GM18907 (cell line): ENCODE measurements at regions not wholly inside any gene's neighbourhood (a gene's known extent, or its start where the extent isn't known, plus 50 kb on each side); places are given as distances from the start of the nearest gene placed in this dataset.

Experiments used
- ATAC-seq: cut with Tn5 transposase; IDR thresholded peaks from one replicate; pipeline ENCODE4 v1.9.1; 2021; ENCODE audit warnings: mild to moderate bottlenecking, moderate library complexity; ENCODE audit not compliant: unreplicated experiment

DNA sequence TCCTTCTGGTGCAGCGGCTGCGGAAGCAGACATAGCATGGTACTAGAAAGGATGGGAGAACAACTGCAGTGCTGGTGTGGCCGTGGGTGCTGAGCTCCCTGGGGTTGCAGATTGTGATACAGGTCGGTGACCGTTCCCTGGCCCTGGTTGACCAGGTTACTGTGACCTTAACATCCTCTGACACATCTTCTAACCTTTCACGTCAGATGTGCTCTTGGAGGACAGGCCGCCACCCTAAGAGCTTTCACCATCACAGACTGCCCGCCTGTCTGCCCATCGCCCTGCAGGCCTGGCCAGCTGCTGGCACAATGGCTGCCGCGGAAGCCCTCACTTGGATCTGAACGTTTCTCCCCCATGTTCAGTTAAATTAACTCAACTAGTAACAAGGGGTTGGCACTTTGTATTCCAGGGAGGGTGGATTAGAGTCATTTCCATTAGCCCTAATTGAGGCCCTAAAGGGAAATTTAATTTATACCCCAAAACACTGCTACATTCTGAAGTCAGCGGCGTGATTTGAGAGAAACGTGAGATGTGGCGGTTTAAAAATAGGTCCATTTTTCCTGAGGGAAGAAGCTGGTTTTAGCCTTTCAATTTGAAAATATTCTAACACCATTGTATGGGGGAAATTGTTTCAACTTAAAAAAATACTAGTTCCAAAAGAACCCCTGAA lies 443.9 kb upstream of the CDH4 start:
- no peak for ATAC-seq

DNA sequence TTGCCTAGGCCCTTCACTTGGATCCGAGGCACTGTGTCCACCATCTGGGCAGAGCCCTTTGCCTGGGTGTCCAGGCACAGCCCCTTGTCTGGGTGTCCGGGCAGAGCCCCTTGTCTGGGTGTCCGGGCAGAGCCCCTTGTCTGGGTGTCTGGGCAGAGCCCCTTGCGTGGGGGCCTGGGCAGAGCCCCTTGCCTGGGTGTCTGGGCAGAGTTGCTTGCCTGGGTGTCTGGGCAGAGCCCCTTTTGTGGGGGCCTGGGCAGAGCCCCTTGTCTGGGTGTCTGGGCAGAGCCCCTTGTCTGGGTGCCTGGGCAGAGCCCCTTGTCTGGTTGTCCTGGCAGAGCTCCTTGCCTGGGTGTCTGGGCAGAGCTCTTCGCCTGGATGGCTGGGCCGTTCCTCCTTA lies 443.4 kb upstream of the CDH4 start:
- ATAC-seq: no peak

DNA sequence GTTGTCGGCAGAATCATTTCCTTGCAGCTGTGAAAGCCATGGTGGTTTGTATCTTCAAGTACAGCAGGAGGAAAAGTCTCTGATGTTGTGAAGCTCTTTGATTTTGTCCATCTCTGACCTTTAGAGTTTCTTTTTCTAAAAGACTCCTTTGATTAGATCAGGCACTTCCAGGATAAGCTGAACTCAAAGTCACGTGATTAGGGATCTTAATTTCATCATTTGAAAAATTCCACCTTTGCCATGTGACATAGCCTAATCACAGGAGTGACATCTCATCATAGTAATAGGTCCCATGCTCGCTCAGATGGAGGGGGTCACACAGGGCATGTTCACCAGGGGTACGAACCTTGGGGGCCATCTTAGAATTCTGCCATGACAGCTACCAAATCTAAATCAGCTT lies 441.5 kb upstream of the CDH4 start:
- no peak for ATAC-seq

DNA sequence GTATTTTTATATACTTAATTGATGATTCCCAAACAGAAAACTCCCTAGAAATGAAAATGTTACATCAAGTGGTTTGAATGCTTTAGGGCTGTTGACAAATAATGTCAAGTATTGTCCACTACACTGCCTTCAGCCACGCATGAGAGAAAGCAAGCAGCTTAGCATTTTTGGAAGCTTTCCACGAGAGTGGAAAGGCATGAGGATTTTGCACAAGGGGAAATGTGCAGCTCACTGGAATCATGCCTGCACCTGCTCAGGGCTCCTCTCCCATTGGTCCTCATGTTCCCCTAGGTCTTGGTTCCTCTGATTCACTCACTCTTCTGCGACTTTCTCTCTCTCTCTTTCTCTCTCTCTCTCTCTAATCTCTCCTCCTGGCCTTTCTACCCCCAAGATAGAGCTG lies 439.5 kb upstream of the CDH4 start:
- no peak for ATAC-seq

DNA sequence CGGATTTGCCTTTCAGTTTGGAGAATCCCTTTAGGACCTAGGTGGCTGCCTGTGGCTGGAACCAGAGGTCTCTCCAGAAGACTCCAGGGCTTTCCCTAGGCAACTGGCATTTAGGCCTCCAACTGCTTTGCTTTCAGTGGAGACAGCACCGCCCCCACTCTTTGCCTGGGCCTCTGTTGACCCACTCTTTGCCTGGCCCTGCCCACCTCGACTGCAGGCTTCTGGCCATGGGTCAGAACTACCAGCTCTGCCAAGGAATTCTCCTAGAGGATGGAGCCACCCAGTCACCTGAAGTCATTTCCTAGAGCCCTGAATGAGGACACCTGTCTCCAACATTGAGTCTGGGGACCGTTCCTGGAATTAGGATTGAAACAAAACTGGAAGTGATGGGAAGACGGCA lies 439.0 kb upstream of the CDH4 start:
- no peak for ATAC-seq

DNA sequence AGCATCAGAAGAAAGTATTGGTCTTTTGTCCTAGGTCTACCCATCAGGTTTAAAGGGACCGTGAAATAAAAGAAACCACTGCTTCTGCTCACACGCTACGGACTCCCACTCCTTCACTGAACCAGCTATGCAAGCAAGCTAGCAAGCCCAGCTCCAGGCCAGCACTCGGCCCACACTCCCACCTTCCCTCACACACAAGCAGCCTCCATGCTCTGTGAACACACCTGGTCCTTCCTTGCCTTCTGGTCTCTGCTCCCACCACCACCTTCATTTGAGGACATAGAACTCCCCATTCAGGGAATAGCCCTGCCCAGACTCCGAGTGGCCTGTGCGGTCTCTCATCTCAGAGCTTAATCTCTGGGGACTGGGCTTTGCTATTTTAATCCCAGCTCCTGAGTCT lies 436.4 kb upstream of the CDH4 start:
- no peak for ATAC-seq

DNA sequence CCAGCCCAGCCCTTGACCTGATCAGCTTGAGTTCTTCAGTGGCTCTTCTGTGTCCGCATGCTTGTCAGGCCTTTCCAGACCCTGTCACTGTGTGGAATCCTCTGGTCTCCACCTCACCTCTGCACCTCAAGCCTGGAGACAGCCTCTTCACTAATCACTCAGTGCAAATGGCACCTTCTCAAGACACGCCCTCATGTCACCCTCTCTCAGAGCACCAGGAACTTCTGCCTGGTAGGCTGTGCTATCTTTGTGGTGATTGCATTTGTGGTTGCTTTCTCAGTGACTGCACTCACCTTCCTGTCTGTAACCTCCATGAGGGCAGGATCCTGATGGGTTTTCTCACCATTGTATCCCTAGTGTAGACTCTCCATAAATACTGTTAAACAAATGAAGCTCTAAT lies 435.2 kb upstream of the CDH4 start:
- no peak for ATAC-seq

DNA sequence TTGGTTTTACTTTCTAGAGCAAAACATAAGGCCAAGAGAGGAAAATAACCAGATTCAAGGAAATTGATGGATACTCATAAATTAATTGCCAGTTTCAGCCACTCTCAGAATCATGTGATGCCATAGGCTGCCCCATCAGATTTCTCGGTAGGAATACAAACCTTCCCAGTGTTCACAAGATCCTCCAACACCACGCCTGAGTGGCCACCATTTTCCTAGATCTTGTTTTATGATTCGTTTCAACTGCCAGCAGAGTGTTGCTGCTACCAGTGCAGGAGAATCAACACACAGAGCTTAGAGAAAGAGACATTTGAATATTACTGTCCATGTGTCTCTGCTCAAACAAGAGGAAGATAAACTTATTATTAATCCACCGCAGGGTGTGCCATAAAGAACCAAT lies 434.2 kb upstream of the CDH4 start:
- ATAC-seq: no peak

DNA sequence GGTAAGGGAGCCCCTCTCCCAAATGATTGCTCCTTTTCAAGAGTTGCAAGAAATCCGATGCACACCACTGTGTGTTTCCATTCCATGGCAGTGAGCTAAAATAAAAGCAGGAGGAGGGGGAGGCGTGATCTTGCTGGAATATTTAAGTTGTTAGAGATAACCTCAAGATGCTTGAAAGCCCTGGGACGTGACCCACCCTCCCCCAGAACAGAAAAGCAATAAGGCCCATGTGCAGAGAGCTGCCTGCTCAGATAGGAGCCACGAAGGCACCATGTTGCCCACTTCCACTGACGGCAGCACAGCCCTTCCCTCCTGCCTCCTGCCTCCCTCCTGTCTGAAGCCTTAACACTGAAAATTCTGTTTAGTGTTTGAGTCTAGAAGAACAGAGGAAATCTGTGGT lies 432.6 kb upstream of the CDH4 start:
- no peak for ATAC-seq

DNA sequence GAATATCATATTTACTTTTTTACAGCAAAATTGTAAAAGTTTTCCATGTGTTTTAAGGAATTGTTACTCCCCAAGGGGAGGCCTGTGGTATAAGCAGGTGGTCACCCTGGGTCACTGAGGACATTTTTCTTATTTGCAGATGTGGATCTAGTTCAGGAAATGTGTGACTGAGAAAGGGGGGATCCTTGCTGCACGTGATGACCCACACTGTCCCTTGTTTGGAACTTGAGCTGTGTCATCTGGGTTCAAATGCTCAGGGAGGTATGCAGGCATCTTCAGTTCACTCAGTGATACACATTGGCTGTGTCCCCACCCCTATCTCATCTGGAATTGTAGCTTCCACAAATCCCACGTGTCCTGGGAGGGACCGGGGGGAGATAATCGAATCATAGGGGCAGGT lies 431.9 kb upstream of the CDH4 start:
- ATAC-seq: no peak

DNA sequence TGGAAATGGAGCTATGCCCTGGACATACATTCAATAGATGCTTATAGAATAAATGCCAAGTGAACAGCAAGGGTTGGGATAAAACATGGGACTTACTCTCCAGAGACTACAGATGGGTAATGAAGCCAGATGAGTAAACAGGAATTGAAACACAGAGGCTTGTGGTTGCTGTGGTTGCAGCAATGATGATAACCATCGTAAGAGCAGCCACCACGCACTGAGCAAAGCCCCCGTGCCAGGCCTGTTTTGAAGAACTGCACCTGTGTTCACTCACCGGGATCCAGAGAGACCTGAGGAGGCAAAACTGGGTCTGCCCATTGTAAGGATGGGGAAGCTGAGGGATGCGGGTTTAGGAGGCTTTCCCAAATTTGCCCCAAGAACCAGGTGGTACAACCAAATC lies 431.1 kb upstream of the CDH4 start:
- no peak for ATAC-seq

DNA sequence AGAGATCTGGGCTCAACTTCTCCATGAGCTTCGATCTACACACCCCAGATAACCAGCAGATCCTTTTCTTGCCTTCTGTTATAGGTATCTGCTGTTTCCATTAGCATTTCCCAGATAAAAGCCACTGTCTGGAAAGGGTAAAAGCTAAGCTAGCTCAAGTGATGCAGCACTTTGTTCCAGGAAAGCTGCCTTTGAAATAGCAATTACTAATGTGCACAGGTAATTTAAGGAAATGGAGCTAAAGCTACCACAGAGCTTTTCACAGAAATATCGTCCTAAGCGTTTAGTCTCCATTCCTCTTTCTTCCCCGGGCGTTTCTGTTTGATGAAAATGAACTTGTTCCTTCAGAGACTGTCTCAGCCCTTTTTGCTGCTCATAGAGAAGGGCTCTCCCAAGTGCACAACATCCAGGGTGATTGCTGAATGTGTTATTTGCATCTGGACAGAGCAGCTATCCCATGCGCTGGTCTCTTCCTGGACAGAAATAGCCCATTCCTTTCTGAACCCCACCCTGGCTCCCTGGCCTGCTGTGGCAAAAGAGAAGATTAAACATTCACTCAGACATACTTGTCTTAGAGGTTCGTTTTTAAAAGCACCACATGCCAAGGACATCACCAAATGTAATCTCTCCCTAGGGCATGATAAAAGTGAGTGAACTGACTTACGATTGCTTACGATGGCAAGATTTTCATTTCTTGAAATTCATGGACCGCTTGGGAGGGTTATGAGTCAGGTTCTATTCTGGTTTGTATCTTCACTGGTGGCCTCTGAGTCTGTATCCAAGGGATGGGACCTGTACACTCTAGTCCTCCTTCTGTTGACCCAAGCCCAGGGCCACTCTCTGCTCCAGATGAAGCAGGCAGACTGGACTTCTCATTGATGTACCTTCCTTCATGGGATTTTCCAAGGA lies 429.1 kb upstream of the CDH4 start:
- no peak for ATAC-seq

DNA sequence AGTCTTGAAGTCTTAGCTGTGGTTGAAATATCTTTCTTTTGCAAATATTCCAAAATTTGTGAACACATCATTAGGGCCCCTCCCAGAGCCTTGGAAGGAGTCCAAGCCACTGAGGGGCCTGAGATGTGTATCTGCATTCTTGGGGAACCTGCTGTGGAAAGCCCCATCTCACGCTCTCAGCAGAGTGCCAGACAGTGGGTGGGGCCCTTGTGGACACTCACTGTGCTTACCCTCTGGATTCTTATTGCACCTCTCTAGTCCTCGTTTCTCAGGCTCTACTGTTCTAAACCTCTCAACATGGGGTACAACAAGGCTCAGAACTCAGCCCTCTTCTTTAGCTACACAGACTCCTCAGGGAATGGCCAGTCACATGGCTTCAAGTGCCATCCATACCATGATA lies 416.2 kb upstream of the CDH4 start:
- ATAC-seq: no peak

DNA sequence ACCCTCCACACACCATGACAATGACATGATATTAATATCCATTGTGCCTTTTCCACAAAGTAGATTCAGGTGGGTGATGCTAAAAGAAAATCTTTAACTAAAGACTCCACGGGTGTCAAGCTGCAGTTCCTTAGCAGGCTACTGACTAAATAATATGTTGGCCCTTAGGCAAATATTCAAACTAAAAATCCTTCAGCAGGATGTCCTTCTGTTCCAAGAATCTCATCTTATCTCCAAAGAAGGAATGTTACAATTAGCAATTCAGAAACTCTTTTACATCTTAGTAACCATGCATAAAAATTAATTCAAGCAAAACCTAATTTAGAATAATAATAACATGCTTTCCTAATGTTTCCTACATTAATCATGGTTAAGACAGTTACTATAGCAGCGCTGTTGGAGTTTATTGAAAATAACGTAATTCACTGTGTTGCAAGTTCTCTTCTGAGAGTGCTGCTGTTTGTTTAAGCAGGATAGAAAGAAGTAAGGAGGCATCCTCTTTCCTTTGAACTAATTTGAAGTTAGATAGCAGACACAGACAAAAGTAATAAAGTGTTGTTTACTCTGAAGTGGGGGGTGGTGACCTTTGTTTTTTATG lies 414.8 kb upstream of the CDH4 start:
- ATAC-seq: no peak

DNA sequence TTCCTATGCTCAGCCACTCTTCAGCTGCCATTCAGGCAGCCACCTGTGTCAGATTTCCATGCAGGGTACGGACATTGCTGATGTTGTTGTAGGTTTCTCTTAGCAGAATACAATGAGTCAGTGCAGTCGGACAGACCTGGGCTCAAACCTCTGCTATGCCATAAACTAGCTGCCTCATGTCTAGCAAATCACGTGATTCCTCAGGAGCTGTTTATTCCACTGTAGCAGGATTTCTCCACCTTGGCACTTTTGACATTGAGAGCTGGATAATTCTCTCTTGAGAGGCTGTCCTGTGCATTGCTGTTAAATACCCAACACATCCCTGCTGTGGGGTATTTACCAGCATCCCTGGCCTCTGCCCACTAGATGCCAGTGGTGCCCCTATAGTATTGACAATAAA lies 413.8 kb upstream of the CDH4 start:
- no peak for ATAC-seq

DNA sequence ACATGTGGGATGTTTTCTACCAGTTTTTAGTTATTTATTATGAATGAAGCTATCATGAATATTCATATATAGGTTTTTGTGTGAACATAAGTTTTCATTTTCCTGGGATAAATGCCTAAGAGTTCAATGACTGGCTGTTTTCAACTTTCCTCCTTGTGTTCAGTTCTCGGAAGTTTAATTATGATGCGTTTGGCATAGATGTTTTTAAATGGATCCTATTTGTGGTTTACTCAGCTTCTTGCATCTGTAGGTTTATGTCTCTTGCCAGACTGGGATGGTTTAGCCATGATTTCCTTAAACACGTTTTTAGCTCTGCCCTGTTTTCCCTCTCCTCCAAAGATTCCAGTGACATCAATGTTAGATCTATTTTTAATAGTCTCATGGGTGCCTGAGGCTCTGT lies 411.1 kb upstream of the CDH4 start:
- no peak for ATAC-seq

DNA sequence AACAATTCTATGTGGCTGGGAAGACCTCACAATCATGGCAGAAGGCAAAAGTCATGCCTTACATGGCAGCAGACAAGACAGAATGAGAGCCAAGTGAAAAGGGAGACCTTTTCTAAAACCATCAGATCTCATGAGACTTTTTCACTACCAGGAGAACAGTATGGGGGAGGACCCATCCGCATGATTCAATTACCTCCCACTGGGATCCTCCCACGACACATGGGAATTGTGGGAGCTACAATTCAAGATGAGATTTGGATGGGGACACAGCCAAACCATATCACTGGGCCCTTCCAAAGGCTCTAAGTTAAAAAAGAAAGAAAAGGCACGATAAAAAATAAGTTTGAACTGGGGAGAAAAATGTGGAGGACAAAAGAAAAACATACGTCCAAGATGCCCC lies 406.9 kb upstream of the CDH4 start:
- no peak for ATAC-seq

DNA sequence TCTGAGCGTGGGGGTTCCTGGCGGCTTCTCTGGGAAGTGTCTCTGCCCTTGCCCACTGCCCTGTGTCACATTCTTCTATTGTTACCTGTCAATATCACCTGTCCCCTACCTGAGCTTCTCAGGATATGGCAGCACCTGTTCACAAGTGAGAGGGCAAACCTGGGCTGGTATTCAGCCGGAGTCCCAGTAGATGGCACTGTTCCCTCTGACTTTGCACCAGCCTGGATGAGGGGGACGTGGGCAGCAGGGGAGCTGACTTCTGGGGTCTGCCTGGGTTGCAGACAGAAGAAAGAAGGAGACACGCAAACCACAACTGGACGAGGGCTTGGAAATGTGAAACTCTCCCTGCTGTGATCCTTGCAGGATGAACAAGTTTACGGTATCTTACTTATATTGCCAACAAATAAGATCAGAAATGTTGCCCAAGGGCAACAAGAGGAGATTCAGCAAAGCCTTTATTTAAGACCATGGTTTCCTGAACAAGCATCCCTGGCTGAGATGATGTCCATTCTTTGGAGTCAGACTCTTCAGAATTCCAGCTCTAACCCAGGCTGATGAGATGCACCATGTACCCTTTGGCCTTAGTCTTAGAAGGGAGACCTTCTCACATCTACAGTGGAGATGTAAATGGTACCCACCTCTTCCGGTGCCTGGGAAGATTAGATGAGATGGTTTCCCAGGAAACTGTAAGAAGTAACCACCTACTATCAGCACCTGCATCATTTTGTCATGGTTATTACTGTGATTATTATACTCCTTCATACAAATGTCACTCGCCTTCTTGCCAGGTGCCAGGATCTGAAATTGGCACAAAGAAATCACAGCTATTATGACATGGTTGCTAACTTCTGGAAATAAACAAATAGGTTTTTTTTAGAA lies 400.0 kb upstream of the CDH4 start:
- no peak for ATAC-seq

DNA sequence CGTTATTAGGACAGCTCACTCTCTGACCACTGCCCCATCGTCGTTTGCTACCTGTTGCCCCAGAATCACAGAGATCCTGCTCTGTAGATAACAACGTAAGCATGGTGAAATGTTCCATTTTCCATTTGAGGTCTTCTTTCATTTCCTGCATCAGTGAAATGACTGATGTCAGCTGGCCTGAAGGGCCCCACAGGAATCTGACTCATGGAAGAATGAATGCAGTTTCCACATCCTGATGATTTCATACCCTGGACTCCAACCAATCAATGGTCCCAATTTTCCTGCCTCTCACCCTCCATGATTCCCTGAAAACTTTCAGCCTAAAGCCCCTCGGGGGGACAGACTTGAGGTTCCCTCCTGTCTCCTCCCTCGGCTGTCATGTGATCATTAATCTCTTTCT lies 394.4 kb upstream of the CDH4 start:
- ATAC-seq: no peak

DNA sequence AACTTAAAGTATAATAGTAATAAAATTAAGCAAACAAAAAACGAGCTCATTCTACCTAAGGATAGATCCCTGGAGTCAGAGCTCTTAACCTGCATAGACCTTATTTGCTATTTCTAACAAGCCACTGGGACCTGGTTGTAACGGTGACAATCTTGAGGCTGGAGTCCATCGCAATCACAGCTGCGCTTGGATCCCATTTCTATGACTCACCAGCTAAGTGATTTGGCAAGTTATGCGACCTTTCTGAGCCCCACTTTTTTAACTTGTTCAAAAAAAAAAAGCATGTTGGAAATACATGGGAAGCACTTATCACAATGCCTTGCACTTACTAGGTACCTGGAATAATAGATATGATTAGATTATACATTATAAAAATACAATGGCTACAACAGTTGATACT lies 389.5 kb upstream of the CDH4 start:
- ATAC-seq: no peak

DNA sequence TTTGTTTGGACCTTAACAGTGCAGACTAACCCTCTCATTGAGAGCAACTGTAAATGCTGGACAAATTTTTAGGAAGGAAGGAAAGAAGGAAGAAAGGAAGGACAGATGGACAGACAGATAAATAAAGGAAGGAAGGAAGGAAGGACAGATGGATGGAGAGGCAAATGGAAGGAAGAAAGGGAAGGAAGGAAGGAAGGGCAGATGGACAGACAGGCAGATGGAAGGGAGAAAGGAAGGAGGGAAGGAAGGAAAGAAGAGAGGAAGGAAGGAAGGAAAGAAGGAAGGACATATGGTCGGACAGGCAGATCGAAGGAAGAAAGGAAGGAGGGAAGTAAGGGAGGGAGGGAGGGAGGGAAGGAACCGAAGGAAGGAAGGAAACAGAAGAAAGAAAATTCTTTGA lies 388.5 kb upstream of the CDH4 start:
- no peak for ATAC-seq
